SK-N-SH (cell line): ENCODE measurements at regions not wholly inside any gene's neighbourhood (a gene's known extent, or its start where the extent isn't known, plus 50 kb on each side); places are given as distances from the start of the nearest gene placed in this dataset.
A peak's percentile ranks its signal among the peaks of the same experiment; 100 is the strongest.

Experiments used
- CTCF ChIA-PET: fragments of 300-600, 350-600 bp; formaldehyde crosslinking; extraction: SDS; loops from one replicate; lab custom pipeline; 2021; lab: Yijun Ruan, JAX
- POLR2A ChIA-PET: fragments of 350-600 bp; sonication (Branson Sonifier 250); formaldehyde crosslinking; extraction: SDS; loops from one replicate; lab custom pipeline; 2020; ENCODE audit warnings: antibody characterized with exemption, inconsistent platforms; lab: Yijun Ruan, JAX
- DNase-seq: peaks from one replicate; pipeline ENCODE4 v3.0.0; 2012
- H2AFZ ChIP-seq: fragments of 200-600 bp; sonication (generic); 2 replicates; pipeline ENCODE4 v1.8.1; 2016; ENCODE audit warnings: antibody characterized with exemption, mild to moderate bottlenecking, low read depth
- H3F3A ChIP-seq: fragments of 200-600 bp; sonication (generic); replicated peaks from 2 replicates; pipeline ENCODE3; 2016; ENCODE audit warnings: antibody characterized with exemption, mild to moderate bottlenecking; ENCODE audit not compliant: insufficient read depth
- H3K27ac ChIP-seq, 2 experiments: fragments of 200-500 bp in 1 of 2; fragments of 200-600 bp in 1 of 2; sonication (Bioruptor generic) in 1 of 2; sonication (generic), shearing (Covaris generic) in 1 of 2; 2 replicates each; pipeline versions ENCODE4 v1.5.1 to v1.6.1; 2014 to 2016; ENCODE audit warnings: low read depth in 2 of 2, inconsistent platforms in 1 of 2, low read length in 1 of 2, mild to moderate bottlenecking in 1 of 2, mixed read lengths in 1 of 2
- H3K27me3 ChIP-seq: fragments of 200-600 bp; sonication (generic), shearing (Covaris generic); 2 replicates; pipeline ENCODE4 v1.6.1; 2016; ENCODE audit warnings: mixed run types; ENCODE audit not compliant: insufficient read depth
- H3K36me3 ChIP-seq, 2 experiments: fragments of 200-500 bp in 1 of 2; fragments of 200-600 bp in 1 of 2; sonication (Bioruptor generic) in 1 of 2; sonication (generic) in 1 of 2; replicated peaks in 1 of 2; 2 replicates each; pipeline versions ENCODE3 to v1.5.1; 2014 to 2016; ENCODE audit warnings: low read length in 1 of 2, mild to moderate bottlenecking in 1 of 2; ENCODE audit not compliant: insufficient read depth in 2 of 2, control insufficient read depth in 1 of 2
- H3K4me1 ChIP-seq, 2 experiments: fragments of 200-500 bp in 1 of 2; fragments of 200-600 bp in 1 of 2; sonication (Bioruptor generic) in 1 of 2; sonication (generic), shearing (Covaris generic) in 1 of 2; 2 replicates each; pipeline versions ENCODE4 v1.5.1 to v1.6.1; 2014 to 2016; ENCODE audit warnings: low read depth in 1 of 2, low read length in 1 of 2, mixed run types in 1 of 2; ENCODE audit not compliant: insufficient read depth in 2 of 2, control insufficient read depth in 1 of 2
- H3K4me2 ChIP-seq: fragments of 200-600 bp; sonication (generic), shearing (Covaris generic); 2 replicates; pipeline ENCODE4 v1.6.1; 2017; ENCODE audit warnings: mixed run types
- H3K4me3 ChIP-seq, 2 experiments: fragments of 200-500 bp in 1 of 2; fragments of 200-600 bp in 1 of 2; sonication (Bioruptor generic) in 1 of 2; sonication (generic), shearing (Covaris generic) in 1 of 2; 2 replicates each; pipeline versions ENCODE4 v1.5.1 to v1.8.1; 2014 to 2016; ENCODE audit warnings: low read depth in 2 of 2, inconsistent platforms in 1 of 2, low read length in 1 of 2, mild to moderate bottlenecking in 1 of 2, mixed read lengths in 1 of 2, moderate library complexity in 1 of 2
- H3K79me2 ChIP-seq: fragments of 200-600 bp; sonication (generic); 2 replicates; pipeline ENCODE4 v1.8.1; 2017; ENCODE audit warnings: mild to moderate bottlenecking; ENCODE audit not compliant: insufficient read depth
- H3K9ac ChIP-seq: fragments of 200-600 bp; sonication (generic); 2 replicates; pipeline ENCODE4 v1.6.1; 2017; ENCODE audit warnings: mixed run types
- H3K9me2 ChIP-seq: fragments of 200-600 bp; sonication (generic); 2 replicates; pipeline ENCODE4 v1.6.1; 2017; ENCODE audit warnings: mixed run types
- H3K9me3 ChIP-seq: fragments of 200-600 bp; sonication (generic); 2 replicates; pipeline ENCODE4 v1.6.1; 2017; ENCODE audit warnings: mixed run types, mild to moderate bottlenecking, moderate library complexity
- H4K20me1 ChIP-seq: fragments of 200-600 bp; sonication (generic); 2 replicates; pipeline ENCODE4 v1.6.1; 2017; ENCODE audit warnings: mild to moderate bottlenecking, mixed run types; ENCODE audit not compliant: insufficient read depth
- CHD2 ChIP-seq: fragments of 150-350 bp; IDR thresholded peaks from 2 replicates; pipeline ENCODE4 v1.6.1; 2018; ENCODE audit warnings: low read length; ENCODE audit not compliant: partially characterized antibody
- ELF1 ChIP-seq: IDR thresholded peaks from 2 replicates; pipeline ENCODE4 v1.4.0; 2012
- EP300 ChIP-seq, 2 experiments: IDR thresholded peaks; 2 replicates each; pipeline versions ENCODE4 v1.4.0 to v1.6.1; 2012; ENCODE audit warnings: borderline replicate concordance in 1 of 2, low read depth in 1 of 2, low read length in 1 of 2
- EZH2phosphoT487 ChIP-seq: fragments of 200-600 bp; sonication (generic); IDR thresholded peaks from 2 replicates; pipeline ENCODE4 v1.6.1; 2017; ENCODE audit warnings: low read depth, mixed run types, mild to moderate bottlenecking, antibody characterized with exemption, moderate library complexity, borderline replicate concordance
- GATA2 ChIP-seq: sonication (generic); formaldehyde crosslinking; IDR thresholded peaks from 2 replicates; pipeline ENCODE4 v1.5.0; 2020; ENCODE audit warnings: mild to moderate bottlenecking, missing genetic modification reagents
- JUND ChIP-seq: IDR thresholded peaks from 2 replicates; pipeline ENCODE4 v1.4.0; 2012
- MXI1 ChIP-seq: IDR thresholded peaks from 2 replicates; pipeline ENCODE4 v1.6.1; 2012; ENCODE audit warnings: mild to moderate bottlenecking, low read depth, low read length, improper control_type of control experiment
- NFIC ChIP-seq: IDR thresholded peaks from 2 replicates; pipeline ENCODE4 v1.4.0; 2012; ENCODE audit warnings: borderline replicate concordance
- RAD21 ChIP-seq: IDR thresholded peaks from 2 replicates; pipeline ENCODE4 v1.6.1; 2012; ENCODE audit warnings: mild to moderate bottlenecking, low read length
- RCOR1 ChIP-seq: fragments of 150-350 bp; IDR thresholded peaks from 2 replicates; pipeline ENCODE4 v1.6.1; 2017; ENCODE audit warnings: antibody characterized with exemption, low read length
- RXRA ChIP-seq: IDR thresholded peaks from 2 replicates; pipeline ENCODE4 v1.4.0; 2012; ENCODE audit warnings: low read depth, mild to moderate bottlenecking, borderline replicate concordance
- SIN3A ChIP-seq: IDR thresholded peaks from 2 replicates; pipeline ENCODE4 v1.6.1; 2012; ENCODE audit warnings: low read depth, mild to moderate bottlenecking, low read length, moderate library complexity, borderline replicate concordance
- TEAD4 ChIP-seq: IDR thresholded peaks from 2 replicates; pipeline ENCODE4 v1.4.0; 2012; ENCODE audit warnings: mild to moderate bottlenecking, borderline replicate concordance; ENCODE audit not compliant: insufficient read depth
- YY1 ChIP-seq: IDR thresholded peaks from 2 replicates; pipeline ENCODE4 v1.4.0; 2012; ENCODE audit warnings: low read depth, mild to moderate bottlenecking
- ZBTB33 ChIP-seq: IDR thresholded peaks from 2 replicates; pipeline ENCODE4 v1.4.0; 2012; ENCODE audit warnings: low read depth, borderline replicate concordance
- WGBS: methylation state at CpG from one replicate; pipeline ENCODE4 v1.1.6; 2017; ENCODE audit warnings: low lambda C conversion rate; 5-methylcytosine and 5-hydroxymethylcytosine counted together
- TF ChIP-seq, protein P1 (sequence below): IDR thresholded peaks from 2 replicates; pipeline ENCODE4 v1.4.0; 2012; ENCODE audit warnings: low read depth, borderline replicate concordance
- TF ChIP-seq, protein P2 (sequence below): fragments of 150-350 bp; IDR thresholded peaks from 2 replicates; pipeline ENCODE4 v1.6.1; 2016; ENCODE audit warnings: mild to moderate bottlenecking, low read depth, low read length
- TF ChIP-seq, protein P3 (sequence below): IDR thresholded peaks from 2 replicates; pipeline ENCODE4 v1.4.0; 2012; ENCODE audit warnings: low read depth

GRCh38 chr2:116094196-116094595 is 1651.8 kb downstream of the DPP10 start:
- Histone ChIP-seq H3F3A (no peaks in the 10 kb centered on the region), H3K9me2 (no peaks in the 10 kb centered on the region), H4K20me1 (no peaks in the 10 kb centered on the region), H3K9ac (no peak overlapping the region), H3K4me3 (no peak overlapping the region), H3K79me2 (no peaks in the 10 kb centered on the region), H2AFZ (no peak overlapping the region), H3K27me3 (no peaks in the 10 kb centered on the region), H3K4me2 (no peak overlapping the region), H3K4me1 (no peaks in the 10 kb centered on the region), H3K9me3 (no peaks in the 10 kb centered on the region), H3K36me3 (no peaks in the 10 kb centered on the region), H3K27ac (no peak overlapping the region)
- 0% methylated on average over 1 of the region's 1 CpG for WGBS
- TF ChIP-seq MXI1 (no peak), RAD21 (0 out of 2 replicates have a peak, but pooled peaks have one; percentile 9)
- POLR2A ChIA-PET: no interaction called here
- DNase-seq: peak; percentile 15
- CTCF ChIA-PET: no interaction called here

DNA sequence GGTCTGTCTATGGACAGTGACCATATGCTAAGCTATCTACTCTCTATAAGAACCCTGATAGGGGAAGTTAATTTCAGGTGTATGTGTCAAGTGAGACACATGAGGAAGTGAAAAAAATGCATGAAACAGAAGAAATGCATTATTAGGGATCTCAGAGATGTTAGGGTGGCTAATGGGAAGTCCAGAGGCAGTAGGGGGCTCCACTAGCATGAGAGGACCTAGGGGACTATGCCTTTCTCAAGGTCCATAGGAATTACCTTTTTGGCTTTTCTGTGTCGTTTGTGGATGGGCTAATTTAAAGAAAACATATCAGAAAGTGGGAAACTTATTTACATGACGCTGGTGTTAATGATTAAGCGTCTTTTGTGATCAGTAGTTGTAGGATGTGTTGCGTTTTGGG is 1653.2 kb downstream of the DPP10 start:
- Histone ChIP-seq H3K27ac (no peak overlapping the region), H3K36me3 (no peaks in the 10 kb centered on the region), H3K4me1 (no peaks in the 10 kb centered on the region), H2AFZ (no peak overlapping the region), H3K9me2 (no peaks in the 10 kb centered on the region), H3K4me3 (no peak overlapping the region), H3K4me2 (no peak overlapping the region), H3F3A (no peaks in the 10 kb centered on the region), H4K20me1 (no peaks in the 10 kb centered on the region), H3K79me2 (no peaks in the 10 kb centered on the region), H3K9ac (no peak overlapping the region), H3K9me3 (no peaks in the 10 kb centered on the region), H3K27me3 (no peaks in the 10 kb centered on the region)
- POLR2A ChIA-PET: no interaction called here
- peak; percentile 1 for DNase-seq
- WGBS: 10% methylated on average over 4 of the region's 4 CpGs
- TF ChIP-seq, protein P1, sequence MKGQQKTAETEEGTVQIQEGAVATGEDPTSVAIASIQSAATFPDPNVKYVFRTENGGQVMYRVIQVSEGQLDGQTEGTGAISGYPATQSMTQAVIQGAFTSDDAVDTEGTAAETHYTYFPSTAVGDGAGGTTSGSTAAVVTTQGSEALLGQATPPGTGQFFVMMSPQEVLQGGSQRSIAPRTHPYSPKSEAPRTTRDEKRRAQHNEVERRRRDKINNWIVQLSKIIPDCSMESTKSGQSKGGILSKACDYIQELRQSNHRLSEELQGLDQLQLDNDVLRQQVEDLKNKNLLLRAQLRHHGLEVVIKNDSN: no peak
- no peak for TF ChIP-seq JUND
- TF ChIP-seq NFIC: no peak
- no peak for TF ChIP-seq TEAD4
- no peak for TF ChIP-seq RAD21
- TF ChIP-seq, protein P2, sequence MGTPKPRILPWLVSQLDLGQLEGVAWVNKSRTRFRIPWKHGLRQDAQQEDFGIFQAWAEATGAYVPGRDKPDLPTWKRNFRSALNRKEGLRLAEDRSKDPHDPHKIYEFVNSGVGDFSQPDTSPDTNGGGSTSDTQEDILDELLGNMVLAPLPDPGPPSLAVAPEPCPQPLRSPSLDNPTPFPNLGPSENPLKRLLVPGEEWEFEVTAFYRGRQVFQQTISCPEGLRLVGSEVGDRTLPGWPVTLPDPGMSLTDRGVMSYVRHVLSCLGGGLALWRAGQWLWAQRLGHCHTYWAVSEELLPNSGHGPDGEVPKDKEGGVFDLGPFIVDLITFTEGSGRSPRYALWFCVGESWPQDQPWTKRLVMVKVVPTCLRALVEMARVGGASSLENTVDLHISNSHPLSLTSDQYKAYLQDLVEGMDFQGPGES: no peak
- no peak for TF ChIP-seq GATA2 (CRISPR knock-in tag)
- CTCF ChIA-PET: no interaction called here

DNA sequence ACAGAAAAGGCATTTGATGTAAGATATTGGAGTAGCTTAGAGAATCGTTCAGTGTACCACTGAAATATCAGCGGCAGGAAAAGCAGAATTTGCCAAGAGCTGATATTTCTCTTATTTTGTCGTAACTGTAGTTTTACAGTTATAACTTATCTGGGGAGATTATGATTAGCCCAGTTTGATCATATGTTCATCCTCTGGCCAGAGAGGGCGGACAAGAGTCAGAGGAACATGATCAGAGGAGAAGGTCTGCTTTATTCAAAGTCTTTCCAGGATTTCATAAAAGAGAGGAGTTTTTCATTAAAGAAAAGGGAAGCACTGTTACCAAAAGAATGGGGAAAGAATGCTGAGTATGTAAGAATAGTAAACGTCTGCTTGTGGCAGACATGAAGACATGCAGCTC is 1655.6 kb downstream of the DPP10 start:
- DNase-seq: peak; percentile 1
- H2AFZ ChIP-seq: no peak overlapping the region

More for the DNA sequence above, 1655.6 kb downstream of the DPP10 start:
- Histone ChIP-seq H3K79me2 (no peaks in the 10 kb centered on the region), H4K20me1 (no peaks in the 10 kb centered on the region), H3F3A (no peaks in the 10 kb centered on the region), H3K36me3 (no peaks in the 10 kb centered on the region), H3K4me3 (no peak overlapping the region), H3K4me1 (no peaks in the 10 kb centered on the region), H3K27ac (no peak overlapping the region), H3K4me2 (no peak overlapping the region), H3K9me2 (no peaks in the 10 kb centered on the region), H3K9ac (no peak overlapping the region), H3K9me3 (no peaks in the 10 kb centered on the region), H3K27me3 (no peaks in the 10 kb centered on the region)
- TF ChIP-seq CHD2 (no peak), NFIC (no peak), GATA2 (CRISPR knock-in tag) (no peak), RCOR1 (no peak), TEAD4 (no peak), EP300 (IDR thresholded peaks at IDR 0.05; ENCODE audit: borderline replicate concordance in 1 of 2, low read depth in 1 of 2, low read length in 1 of 2) (no peak), ELF1 (no peak), SIN3A (no peak), ZBTB33 (no peak), EZH2phosphoT487 (no peak), RXRA (no peak), MXI1 (no peak), JUND (no peak), YY1 (no peak)
- TF ChIP-seq, protein P1: no peak
- TF ChIP-seq, protein P3, sequence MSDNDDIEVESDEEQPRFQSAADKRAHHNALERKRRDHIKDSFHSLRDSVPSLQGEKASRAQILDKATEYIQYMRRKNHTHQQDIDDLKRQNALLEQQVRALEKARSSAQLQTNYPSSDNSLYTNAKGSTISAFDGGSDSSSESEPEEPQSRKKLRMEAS: no peak
- CTCF ChIA-PET: interaction anchor here (0.8 to 1.0 kb wide), 2 partner anchors 11 to 1034 kb away, joined by 3 to 4 read pairs; no protein-coding TSS in a partner anchor
- POLR2A ChIA-PET: no interaction called here
- whole genome bisulfite sequencing: 18% methylated on average over 5 of the region's 5 CpGs
